ENCODE measurements at regions not wholly inside any gene's neighbourhood (a gene's known extent, or its start where the extent isn't known, plus 50 kb on each side); places are given as distances from the start of the nearest gene placed in this dataset.
"Not testable (repeated sequence)": the region's sequence is repeated elsewhere in the genome, so short reads cannot be mapped to it uniquely, and the experiment has no call there.

DNA sequence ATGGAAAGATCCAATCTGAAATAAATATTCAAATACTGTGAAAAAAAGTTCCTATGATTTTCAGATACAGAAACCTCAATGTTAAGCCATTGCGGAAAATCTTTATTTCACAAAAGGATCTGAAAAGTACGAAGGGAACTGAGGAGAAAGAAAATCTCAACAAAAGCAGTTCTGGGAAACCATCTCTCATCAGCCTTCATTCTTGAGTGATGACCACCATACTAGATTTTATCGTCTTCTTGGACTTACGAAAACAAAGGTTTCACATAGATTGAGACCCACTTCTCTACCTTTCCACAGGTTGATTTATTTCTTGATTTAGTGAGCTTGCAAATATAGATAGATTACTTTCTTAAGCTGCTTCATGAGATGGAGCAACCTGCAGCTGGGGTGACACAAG lies 293.4 kb upstream of the LYZL1 start:
- DNase-seq = no peak

DNA sequence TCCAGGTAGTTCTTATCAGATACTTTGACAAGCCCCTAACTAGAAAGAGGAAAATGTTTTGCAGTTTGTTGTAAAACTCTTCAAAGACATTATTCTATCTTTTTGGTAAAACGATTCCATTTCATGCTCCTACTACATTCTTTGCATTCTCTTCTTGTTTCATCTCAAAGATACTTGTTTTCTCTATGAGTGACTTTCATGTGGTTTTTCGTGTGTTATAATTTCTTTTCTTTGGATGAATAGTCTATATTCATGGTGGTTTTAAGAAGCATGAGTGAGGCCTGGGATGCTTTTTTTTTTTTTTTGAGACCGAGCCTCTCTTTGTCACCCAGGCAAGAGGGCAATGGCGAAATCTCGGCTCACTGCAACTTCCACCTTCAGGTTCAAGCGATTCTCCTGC lies 292.5 kb upstream of the LYZL1 start:
- DNase-seq = no peak

- DNase-seq = no peak
Measured at GRCh38 chr10:28996947-28997551, 291.8 kb upstream of the LYZL1 start.

GRCh38 chr10:28997734-28998133 lies 291.1 kb upstream of the LYZL1 start:
- no peak for DNase-seq

- DNase-seq = no peak
Measured at GRCh38 chr10:29001801-29002200, 287.1 kb upstream of the LYZL1 start.

DNA sequence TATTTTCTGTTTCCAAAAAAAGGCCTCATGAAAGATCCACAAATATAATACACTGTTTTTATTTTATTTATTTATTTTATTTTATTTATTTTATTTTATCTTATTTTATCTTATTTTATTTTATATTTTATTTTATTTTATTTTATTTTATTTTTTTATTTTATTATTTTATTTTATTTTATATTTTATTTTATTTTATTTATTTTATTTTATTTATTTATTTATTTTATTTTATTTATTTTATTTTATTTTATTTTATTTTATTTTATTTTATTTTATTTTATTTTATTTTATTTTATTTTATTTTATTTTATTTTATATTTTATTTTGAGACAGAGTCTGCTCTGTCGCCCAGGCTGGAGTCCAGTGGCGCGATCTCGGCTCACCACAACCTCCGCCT lies 285.9 kb upstream of the LYZL1 start:
- not testable (repeated sequence) for DNase-seq

- DNase-seq = no peak
Measured at GRCh38 chr10:29005988-29006387, 282.9 kb upstream of the LYZL1 start.

- DNase-seq = no peak
Measured at GRCh38 chr10:29007370-29007747, 281.5 kb upstream of the LYZL1 start.

- DNase-seq = no peak
Measured at GRCh38 chr10:29007748-29008610, 280.9 kb upstream of the LYZL1 start.

DNA sequence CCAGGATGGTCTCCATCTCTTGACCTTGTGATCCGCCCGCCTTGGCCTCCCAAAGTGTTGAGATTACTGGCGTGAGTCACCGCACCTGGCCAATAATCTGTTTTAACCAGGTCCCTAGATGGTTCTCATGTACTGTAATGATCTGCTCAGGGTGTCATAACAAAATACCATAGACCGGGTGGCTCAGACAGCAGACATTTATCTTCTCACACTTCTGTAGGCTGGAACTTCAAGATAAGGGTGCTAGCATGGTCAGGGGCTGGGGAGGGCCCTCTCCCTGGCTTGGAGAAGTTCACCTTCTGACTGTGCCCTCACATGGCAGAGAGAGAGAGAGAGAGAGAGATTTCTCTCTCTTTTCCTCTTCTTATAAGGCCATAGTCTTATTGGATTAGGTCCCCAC lies 279.4 kb upstream of the LYZL1 start:
- DNase-seq = no peak

GRCh38 chr10:29011516-29011915 lies 277.4 kb upstream of the LYZL1 start:
- DNase-seq = no peak

GRCh38 chr10:29012926-29013554 lies 275.8 kb upstream of the LYZL1 start:
- DNase-seq = no peak

GRCh38 chr10:29021591-29021990 lies 267.3 kb upstream of the LYZL1 start:
- no peak for DNase-seq

GRCh38 chr10:29022513-29022912 lies 266.4 kb upstream of the LYZL1 start:
- no peak for DNase-seq

GRCh38 chr10:29023678-29024077 lies 265.2 kb upstream of the LYZL1 start:
- peak; percentile 25 for DNase-seq

DNA sequence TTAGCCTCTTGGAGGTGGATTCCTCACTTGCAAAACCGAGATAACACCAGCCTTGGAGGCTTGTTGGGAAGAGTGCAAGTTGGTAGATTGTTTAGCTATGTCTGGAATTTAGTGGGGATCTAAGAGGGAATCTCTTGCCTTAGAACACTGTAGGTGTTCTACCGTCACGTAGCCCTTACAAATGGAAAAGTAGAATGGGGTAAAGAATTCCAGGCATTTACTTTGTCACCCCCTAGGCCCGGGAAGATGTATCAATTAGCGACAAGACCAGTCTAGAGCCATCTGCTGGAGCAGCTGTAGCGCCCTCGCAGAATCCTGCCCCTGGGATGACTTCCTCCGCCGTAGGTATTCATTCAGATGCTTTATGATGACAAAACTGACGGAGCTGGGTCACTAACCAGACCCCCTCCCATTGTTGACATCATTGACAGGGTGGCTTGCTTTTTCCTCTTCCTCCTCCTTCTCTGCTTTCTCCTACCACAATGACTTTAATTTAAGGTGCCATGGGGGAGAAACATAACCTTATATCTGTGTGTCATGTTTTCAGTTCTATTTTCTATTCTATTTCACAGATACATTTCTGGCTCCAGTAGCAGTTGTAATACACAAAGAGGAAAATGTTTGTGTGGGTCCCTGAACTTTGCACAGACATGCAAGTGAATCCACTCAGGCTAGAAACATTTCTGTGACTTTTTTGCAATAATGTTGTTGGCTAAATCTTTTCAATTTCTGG lies 262.6 kb upstream of the LYZL1 start:
- DNase-seq = no peak

- no peak for DNase-seq
Measured at GRCh38 chr10:29026802-29027580, 261.9 kb upstream of the LYZL1 start.

- DNase-seq = no peak
Measured at GRCh38 chr10:29028486-29028885, 260.4 kb upstream of the LYZL1 start.

DNA sequence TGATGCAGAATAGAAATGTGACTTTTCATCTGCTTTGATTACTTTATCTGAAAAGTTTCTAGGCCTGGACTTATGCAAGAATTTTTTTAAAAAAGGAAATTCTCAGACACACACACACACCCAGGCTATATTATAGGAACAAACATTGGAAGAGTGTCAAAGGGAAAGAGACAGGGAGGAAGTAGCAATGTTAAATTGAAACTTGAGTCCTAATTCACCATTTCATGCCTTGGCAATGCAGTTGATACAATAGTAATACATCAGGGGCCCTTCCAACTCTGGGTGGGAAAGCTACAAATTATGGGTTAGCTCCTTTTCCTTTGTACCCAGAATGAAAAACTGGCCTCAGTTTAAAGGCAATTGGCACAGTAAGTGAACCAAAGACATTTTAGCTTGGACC lies 258.0 kb upstream of the LYZL1 start:
- DNase-seq = no peak

DNA sequence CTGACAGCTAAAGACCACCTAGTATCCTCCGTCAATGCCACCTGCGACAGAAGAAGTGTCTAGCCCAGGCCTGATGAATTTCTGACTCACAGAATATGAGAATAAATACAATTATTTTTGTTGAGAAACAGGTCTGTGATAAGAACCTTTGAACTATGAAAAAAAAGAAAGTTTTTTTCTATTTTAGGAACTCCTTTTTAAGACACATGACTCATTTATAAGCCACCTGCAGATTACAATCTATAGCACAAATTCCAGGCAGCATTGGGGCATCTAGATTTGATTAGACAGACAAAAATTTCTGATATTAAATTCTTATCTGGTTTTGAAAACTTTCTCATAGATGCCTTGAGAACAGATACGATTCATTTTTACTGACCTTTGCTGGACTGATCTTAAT lies 256.7 kb upstream of the LYZL1 start:
- DNase-seq = no peak

- no peak for DNase-seq
Measured at GRCh38 chr10:29033311-29033940, 255.4 kb upstream of the LYZL1 start.

DNA sequence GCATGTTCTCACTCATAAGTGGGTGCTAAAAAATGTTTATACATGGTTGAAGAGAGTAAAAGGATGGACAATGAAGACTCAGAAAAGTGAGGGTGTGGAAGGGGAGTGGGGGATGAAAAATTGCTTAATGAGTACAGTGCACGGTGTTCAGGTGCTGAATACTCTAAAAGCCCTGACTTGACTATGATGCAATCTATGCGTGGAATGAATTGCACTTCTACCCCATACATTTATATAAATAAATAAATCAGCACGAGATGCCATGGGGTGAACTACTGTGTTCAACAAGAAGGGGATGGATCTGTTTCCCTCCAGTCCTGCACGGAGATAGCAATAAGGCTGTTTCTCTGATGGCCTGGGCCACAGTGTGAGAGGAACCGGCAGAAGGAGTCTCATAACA lies 254.3 kb upstream of the LYZL1 start:
- DNase-seq = no peak
